ENCODE measurements at regions not wholly inside any gene's neighbourhood (a gene's known extent, or its start where the extent isn't known, plus 50 kb on each side); places are given as distances from the start of the nearest gene placed in this dataset.
"Not testable (repeated sequence)": the region's sequence is repeated elsewhere in the genome, so short reads cannot be mapped to it uniquely, and the experiment has no call there.

- DNase-seq = no peak
Measured at GRCh38 chr9:88280816-88281382, 107.3 kb upstream of the SPIN1 start.

DNA sequence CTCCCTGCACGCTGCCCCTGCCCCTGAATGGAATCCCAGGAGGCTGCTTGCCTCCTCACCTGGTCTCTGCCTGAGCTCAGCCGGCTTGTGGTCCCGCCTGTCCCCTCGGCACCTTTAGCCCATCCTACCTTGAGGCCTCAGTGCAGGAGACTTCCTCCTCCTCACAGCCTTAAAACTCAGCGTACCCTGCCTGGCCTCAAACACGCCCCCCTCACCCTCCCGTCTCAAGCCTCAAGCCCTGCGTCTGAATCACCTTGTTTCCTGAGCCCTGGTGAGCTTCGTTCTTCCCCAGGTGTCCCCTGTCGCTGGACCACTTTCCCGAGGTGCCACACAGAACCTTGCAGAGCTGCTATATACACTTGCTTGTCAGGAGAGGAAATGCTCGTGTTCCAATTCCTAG lies 110.2 kb upstream of the SPIN1 start:
- no peak for DNase-seq

DNA sequence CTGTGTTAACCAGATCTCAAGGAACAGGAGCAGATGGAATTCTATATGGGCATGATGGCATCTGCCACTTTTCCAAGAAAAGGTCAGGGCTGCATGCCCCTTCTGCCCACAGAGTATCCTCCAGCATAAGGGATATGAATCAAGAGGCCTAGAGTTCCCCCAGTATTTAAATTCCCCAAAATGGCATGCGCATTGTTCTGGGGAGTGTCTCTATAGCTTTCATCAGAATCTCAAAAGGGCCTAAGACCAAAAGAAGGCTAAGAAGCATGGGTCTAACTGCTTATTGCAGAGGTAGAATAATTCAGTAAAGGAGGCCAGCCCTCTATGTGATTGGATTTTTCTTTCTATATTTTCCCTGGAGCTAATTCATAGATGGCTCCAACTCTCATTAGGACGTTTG lies 114.2 kb upstream of the SPIN1 start:
- DNase-seq = no peak

DNA sequence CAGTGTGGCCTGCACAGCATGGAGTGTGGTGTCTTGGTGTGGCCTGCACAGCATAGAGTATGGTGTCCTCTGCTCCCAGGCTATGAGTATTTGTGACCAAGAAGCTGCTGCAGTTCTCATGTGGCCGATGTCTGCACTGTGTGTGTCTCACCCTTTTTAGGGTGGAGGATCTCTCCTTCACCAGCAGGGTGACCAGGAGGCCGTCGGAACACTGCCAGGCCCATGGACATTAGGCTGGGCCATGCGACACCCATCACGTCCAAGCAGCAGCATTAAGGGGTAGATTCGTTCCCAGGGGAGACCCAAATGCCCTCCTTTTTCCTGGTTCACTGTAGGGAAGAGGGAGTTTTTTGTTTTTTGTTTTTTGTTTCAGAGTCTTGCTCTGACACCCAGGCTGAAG lies 115.3 kb upstream of the SPIN1 start:
- no peak for DNase-seq

- no peak for DNase-seq
Measured at GRCh38 chr9:88270413-88270812, 117.8 kb upstream of the SPIN1 start.

GRCh38 chr9:88268886-88269285 lies 119.4 kb upstream of the SPIN1 start:
- DNase-seq = no peak

DNA sequence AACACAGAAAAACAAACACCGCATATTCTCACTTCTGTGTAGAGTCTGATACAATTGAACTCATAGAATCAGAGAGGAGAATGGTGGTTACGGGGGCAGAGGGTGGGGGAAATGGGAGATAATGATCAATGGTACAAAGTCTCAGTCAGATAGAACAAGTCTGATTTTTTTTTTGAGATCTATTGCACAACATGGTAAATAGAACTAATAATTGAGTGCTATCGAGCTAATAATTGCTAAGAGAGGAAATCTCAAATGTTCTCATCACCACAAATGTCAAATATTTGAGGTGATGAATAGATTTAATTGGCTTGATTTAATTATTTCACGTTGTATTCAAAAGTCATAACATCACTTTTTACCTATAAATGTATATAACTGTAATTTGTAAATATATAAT lies 121.0 kb upstream of the SPIN1 start:
- no peak for DNase-seq

GRCh38 chr9:88266416-88266815 lies 121.8 kb upstream of the SPIN1 start:
- no peak for DNase-seq

- no peak for DNase-seq
Measured at GRCh38 chr9:88259001-88259400, 120.7 kb upstream of the SPATA31C2 start.

DNA sequence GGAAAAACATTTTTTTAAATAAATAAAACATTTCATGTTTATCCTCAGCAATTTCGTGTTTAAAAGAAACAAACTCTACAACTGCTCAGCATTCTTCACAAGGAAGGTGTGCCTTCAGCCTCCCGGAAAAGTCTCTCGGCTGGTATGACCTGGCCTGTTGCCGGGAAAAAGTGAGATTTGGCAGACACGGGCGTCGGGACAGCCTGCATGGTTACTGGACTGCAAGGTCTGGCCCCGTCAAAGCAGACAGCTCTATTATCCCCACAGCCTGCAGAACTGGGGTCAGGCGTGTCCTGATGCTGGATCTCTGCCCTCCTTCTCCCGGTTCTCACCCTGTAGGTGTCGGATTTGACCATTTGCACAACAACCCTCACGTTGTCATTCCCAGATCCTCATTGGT lies 120.3 kb upstream of the SPATA31C2 start:
- no peak for DNase-seq

DNA sequence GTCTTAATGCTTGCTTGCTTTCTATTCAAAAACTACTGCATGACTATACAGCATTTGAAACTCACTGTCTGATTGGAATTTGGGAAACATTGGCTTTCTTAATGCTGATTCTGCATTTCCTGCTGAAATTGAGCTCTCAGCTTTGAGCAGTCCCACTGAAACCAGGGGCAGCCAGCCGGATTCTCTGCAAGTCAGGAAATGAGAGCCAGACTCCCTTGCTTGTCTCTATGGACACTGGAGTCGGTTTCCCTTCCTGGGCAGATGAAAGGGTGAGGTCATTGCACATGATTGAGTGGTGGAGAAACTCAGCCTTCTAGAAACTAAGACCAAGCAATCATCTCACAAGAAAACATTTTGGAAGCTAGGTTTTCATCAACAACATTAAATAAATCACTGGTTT lies 119.7 kb upstream of the SPATA31C2 start:
- no peak for DNase-seq

GRCh38 chr9:88256216-88256615 lies 117.9 kb upstream of the SPATA31C2 start:
- DNase-seq = no peak

DNA sequence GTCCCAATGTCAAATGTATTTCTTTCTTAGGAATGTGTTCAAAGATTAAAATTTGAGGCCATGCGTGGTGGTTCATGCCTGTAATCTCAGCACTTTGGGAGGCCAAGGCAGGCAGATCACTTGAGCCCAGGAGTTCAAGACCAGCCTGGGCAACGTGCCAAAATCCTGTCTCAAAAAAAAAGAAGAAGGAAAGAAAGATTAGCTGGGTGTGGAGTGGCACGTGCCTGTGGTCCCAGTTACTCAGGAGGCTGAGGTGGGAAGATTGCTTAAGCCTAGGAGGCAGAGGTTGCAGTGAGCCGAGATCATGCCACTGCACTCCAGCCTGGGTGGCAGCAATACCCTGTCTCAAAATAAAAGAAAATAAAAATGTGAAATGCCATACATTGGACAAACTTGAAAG lies 117.5 kb upstream of the SPATA31C2 start:
- DNase-seq = not testable (repeated sequence)

DNA sequence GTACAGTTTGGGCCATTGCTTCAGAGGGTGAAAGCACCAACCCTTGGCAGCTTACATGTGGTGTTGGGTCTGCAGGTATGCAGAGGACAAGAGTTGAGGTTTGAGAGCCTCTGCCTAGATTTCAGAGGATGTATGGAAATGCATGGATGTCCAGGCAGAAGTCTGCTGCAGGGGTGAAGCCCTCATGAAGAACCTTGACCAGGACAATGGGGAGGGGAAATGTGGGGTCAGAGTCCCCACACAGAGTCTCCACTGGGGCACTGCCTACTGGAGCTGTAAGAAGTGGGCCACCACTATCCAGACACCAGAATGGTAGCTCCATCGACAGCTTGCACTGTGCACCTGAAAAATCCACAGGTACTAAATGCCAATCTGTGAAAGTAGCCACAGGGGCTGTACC lies 113.6 kb upstream of the SPATA31C2 start:
- DNase-seq = no peak

GRCh38 chr9:88243736-88244135 lies 105.5 kb upstream of the SPATA31C2 start:
- DNase-seq = no peak

GRCh38 chr9:88242879-88243278 lies 104.6 kb upstream of the SPATA31C2 start:
- no peak for DNase-seq

DNA sequence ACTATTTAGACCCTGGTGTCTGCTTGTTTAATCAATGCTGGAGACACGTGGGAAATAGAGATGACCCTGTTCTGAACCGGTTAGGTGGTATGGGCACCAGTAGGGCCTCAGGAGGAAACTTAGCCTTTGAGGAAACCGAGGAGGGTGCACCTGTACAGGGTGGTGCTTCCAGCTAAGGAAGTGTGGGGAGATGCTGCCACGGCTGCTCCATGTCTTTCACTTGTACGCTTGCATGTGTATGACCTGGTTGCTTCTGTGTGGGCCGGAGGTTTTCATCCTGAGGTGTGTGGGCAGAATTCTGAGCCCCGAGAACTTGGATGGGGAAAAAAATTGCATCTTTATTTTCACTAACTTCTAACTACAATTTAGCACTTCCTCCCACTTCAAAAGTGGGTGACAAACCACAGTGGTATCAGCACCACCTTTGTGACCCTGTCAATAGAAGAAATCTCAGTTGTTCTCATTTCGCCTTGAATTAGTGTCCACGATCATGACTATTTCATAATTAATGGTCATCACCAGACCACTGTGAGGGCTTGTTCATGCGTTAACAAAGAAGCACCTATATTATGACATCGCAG lies 99.8 kb upstream of the SPATA31C2 start:
- DNase-seq = no peak

- DNase-seq = no peak
Measured at GRCh38 chr9:88237479-88237961, 99.2 kb upstream of the SPATA31C2 start.

DNA sequence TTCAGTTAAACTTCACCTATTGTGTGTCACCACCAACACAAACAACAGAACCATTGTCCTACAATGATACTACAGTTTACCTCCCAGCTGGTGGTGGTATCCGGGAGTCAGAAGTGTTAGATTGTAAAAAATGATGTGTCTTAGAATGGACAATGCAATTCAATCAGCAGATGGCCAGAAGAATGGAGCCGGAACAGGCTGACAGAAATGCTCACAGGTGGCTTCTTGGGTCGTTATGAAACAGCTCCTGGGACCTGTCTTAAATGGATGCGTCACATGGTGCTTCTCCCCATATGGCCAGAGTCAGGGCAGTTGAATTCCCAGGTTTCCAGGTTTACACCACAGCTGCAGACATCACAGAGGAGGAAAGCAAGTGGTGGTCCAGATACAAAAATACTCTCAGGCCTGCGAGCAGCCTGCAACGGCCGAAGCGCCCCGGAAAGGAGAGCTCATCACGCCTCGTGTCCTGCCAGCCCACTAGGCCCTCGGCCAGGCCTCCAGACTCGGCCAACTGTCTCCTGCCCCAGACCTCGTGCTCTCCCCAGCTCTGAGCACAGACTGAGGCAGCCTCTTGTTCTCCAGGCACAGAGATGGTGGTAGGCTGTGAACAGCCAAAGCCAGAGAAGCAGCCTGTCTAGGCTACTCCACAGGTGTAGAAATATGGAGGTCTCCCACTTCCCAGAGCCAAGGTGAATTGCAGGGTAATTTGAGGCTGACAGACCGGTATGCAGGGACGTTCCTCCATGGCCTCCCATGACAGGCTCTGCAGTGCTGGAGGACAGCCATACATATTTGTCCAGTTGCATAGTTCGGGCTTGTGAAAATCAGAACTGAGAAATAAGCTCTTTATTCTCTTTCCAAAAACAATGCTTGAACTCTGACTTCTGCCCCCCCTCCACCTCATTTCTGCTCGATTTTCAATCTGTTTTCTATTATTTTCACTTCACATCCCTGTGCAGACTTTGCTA lies 98.5 kb upstream of the SPATA31C2 start:
- no peak for DNase-seq

DNA sequence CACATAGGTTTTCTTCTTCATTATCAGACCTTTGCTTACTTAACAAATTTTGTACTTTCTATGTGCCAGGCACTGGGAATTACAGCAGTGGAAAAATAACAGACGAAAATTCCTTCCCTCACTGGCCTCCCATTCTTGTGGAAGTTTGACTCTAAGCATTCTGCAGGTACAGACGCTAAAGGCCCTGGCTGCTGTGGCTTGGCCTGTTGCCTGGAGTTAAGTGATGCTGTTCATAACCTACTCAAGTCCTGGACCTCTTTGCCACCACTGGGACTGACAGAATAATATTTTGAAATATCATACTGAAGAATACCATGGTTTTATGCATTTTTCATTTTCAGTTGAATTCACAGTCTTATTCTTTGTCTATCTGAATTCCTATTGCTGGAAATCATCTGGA lies 97.3 kb upstream of the SPATA31C2 start:
- no peak for DNase-seq

GRCh38 chr9:88234114-88234513 lies 95.8 kb upstream of the SPATA31C2 start:
- DNase-seq = no peak

DNA sequence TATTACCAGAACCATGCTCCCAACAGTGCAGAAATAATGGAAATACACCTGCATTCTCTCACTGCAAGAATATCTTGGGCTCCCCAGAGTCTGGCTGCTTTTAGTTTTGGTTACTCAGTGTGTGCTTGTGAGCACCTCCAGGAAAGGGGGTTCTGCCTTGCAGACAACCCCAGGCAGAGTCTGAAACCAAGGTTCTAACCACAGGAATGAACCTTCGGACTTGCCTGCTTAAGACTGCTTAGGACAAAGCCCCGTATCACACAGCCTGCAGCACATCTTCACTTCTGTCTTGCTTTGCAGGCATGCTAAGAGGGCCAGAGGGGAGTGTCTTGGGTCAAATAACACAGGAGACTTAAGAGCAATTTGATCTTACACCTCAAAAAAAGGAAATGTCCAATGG lies 94.8 kb upstream of the SPATA31C2 start:
- no peak for DNase-seq

DNA sequence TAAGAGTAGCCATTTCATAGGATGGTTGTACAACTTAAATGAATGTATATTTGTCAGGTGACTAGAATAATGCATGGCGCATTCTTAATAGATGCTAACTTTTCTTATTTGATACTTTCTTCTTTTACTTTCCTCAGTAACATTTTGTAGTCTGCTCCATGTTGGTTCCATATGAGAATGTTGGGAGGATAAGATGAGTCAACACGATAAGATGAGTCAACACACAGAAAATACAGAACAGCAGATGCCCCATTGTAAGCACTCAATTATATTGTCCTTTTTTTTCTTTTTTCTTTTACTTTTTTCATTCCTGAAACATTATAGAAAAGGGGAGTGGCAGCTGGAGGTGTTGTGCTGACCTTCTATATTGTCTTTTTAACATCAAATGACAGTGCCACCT lies 92.3 kb upstream of the SPATA31C2 start:
- DNase-seq = no peak

GRCh38 chr9:88229434-88229833 lies 91.2 kb upstream of the SPATA31C2 start:
- no peak for DNase-seq

Measured in CD4-positive, alpha-beta T cell treated with Interleukin-6 for 4 hours (primary cell).